Urothelium cell line (cell line): ENCODE measurements at regions not wholly inside any gene's neighbourhood (a gene's known extent, or its start where the extent isn't known, plus 50 kb on each side); places are given as distances from the start of the nearest gene placed in this dataset.
A peak's percentile ranks its signal among the peaks of the same experiment; 100 is the strongest.

Source experiments
- DNase-seq: peaks from one replicate; pipeline ENCODE4 v3.0.0; 2011; ENCODE audit warnings: low spot score, mixed read lengths
- FAIRE-seq: peaks from 2 replicates; lab custom pipeline; 2011; peaks lifted over from hg19 to GRCh38; lab: Jason Lieb, UNC

GRCh38 chr4:38189445-38189844 lies 229.2 kb downstream of the PTTG2 start:
- DNase-seq = peak; percentile 80
- FAIRE-seq = peak; percentile 82

GRCh38 chr4:38190717-38191178 lies 230.6 kb downstream of the PTTG2 start:
- FAIRE-seq = peak; percentile 71
- DNase-seq = peak; percentile 59

- DNase-seq = no peak
- no peak for FAIRE-seq
These were observed 232.3 kb downstream of the PTTG2 start for GRCh38 chr4:38192516-38192915.

GRCh38 chr4:38193236-38193863 lies 233.2 kb downstream of the PTTG2 start:
- DNase-seq (no peak), FAIRE-seq (no peak)

GRCh38 chr4:38194047-38194602 lies 233.9 kb downstream of the PTTG2 start:
- no peak for FAIRE-seq
- DNase-seq = no peak

- DNase-seq (no peak), FAIRE-seq (no peak)
These were observed 235.3 kb downstream of the PTTG2 start for GRCh38 chr4:38195486-38195885.

GRCh38 chr4:38195911-38196310 lies 235.7 kb downstream of the PTTG2 start:
- no peak for FAIRE-seq

GRCh38 chr4:38202242-38202641 lies 242.0 kb downstream of the PTTG2 start:
- DNase-seq (no peak), FAIRE-seq (no peak)

More at GRCh38 chr4:38195911-38196310, 235.7 kb downstream of the PTTG2 start:
- DNase-seq = no peak

- DNase-seq (no peak), FAIRE-seq (no peak)
These were observed 243.4 kb downstream of the PTTG2 start for GRCh38 chr4:38203609-38204008.

- DNase-seq (no peak), FAIRE-seq (no peak)
These were observed 244.3 kb downstream of the PTTG2 start for GRCh38 chr4:38204339-38205035.

- no peak for FAIRE-seq
- DNase-seq = no peak
These were observed 245.1 kb downstream of the PTTG2 start for GRCh38 chr4:38205261-38205660.

GRCh38 chr4:38207110-38207457 lies 246.9 kb downstream of the PTTG2 start:
- no peak for DNase-seq
- no peak for FAIRE-seq

- no peak for DNase-seq
- FAIRE-seq = no peak
These were observed 249.5 kb downstream of the PTTG2 start for GRCh38 chr4:38209654-38210053.

- FAIRE-seq (no peak), DNase-seq (no peak)
These were observed 250.4 kb downstream of the PTTG2 start for GRCh38 chr4:38210396-38211114.

- FAIRE-seq = no peak
- DNase-seq = no peak
These were observed 251.7 kb downstream of the PTTG2 start for GRCh38 chr4:38211885-38212284.

GRCh38 chr4:38213083-38213805 lies 253.0 kb downstream of the PTTG2 start:
- DNase-seq (no peak), FAIRE-seq (no peak)

- DNase-seq (no peak), FAIRE-seq (no peak)
These were observed 262.7 kb downstream of the PTTG2 start for GRCh38 chr4:38222892-38223291.

GRCh38 chr4:38223306-38223705 lies 263.1 kb downstream of the PTTG2 start:
- no peak for DNase-seq
- no peak for FAIRE-seq

GRCh38 chr4:38223782-38224236 lies 263.6 kb downstream of the PTTG2 start:
- FAIRE-seq (no peak), DNase-seq (no peak)

- FAIRE-seq (no peak), DNase-seq (no peak)
These were observed 264.7 kb downstream of the PTTG2 start for GRCh38 chr4:38224850-38225249.

- FAIRE-seq = no peak
- DNase-seq = no peak
These were observed 266.0 kb downstream of the PTTG2 start for GRCh38 chr4:38226170-38226569.
